RWPE2 (cell line): ENCODE measurements at regions not wholly inside any gene's neighbourhood (a gene's known extent, or its start where the extent isn't known, plus 50 kb on each side); places are given as distances from the start of the nearest gene placed in this dataset.

Experiments
- ATAC-seq: fragments of 200-7000 bp; cut with Tn5 transposase; 3 replicates; pipeline ENCODE4 v1.9.1; 2021; ENCODE audit warnings: low read depth
- DNase-seq: peaks from one replicate; pipeline ENCODE4 v3.0.0-alpha.2; 2020; ENCODE audit warnings: low spot score
- H3K27ac ChIP-seq: fragments of 450-650 bp; 2 replicates; pipeline ENCODE4 v1.5.1; 2017; ENCODE audit warnings: mild to moderate bottlenecking; ENCODE audit not compliant: poor library complexity, severe bottlenecking
- H3K27me3 ChIP-seq: fragments of 250-450 bp; sonication (Bioruptor Pico); 2 replicates; pipeline ENCODE4 v1.5.1; 2021; ENCODE audit warnings: mild to moderate bottlenecking, moderate library complexity; ENCODE audit not compliant: insufficient read depth, poor library complexity, severe bottlenecking
- H3K36me3 ChIP-seq: fragments of 250-450 bp; sonication (Bioruptor Pico); 2 replicates; pipeline ENCODE4 v1.5.1; 2020; ENCODE audit warnings: low read depth, mild to moderate bottlenecking, moderate library complexity
- H3K4me1 ChIP-seq: fragments of 250-450 bp; sonication (Bioruptor Pico); 2 replicates; pipeline ENCODE4 v1.5.1; 2021; ENCODE audit warnings: mild to moderate bottlenecking, moderate library complexity; ENCODE audit not compliant: insufficient read depth, poor library complexity, severe bottlenecking
- H3K4me3 ChIP-seq: fragments of 250-450 bp; sonication (Bioruptor Pico); 2 replicates; pipeline ENCODE4 v1.5.1; 2021; ENCODE audit warnings: mild to moderate bottlenecking, moderate library complexity; ENCODE audit not compliant: severe bottlenecking
- H3K9me3 ChIP-seq: fragments of 250-450 bp; sonication (Bioruptor Pico); 2 replicates; pipeline ENCODE4 v1.5.1; 2021; ENCODE audit warnings: mild to moderate bottlenecking, moderate library complexity; ENCODE audit not compliant: severe bottlenecking
- CTCF ChIP-seq: fragments of 450-650 bp; IDR thresholded peaks from one replicate; pipeline ENCODE4 v1.5.1; 2017; ENCODE audit warnings: mild to moderate bottlenecking, moderate library complexity; ENCODE audit not compliant: poor library complexity, severe bottlenecking

DNA sequence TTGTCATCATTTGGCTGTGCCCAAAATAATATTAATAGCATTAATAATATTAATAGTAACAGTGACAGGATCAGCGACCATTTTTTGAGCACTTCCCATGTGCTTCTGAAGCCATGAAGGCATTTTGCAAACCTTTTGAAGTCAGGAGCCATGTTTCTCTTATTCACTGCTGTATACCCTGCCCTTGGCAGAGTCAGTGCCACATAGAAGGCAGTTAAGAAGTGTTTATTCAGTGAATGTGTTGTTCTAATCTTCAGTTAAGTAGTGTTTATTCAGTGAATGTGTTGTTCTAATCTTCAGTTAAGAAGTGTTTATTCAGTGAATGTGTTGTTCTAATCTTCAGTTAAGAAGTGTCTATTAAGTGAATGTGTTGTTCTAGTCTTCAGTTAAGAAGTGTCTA, 319.7 kb upstream of the NAV3 start:
- Histone ChIP-seq H3K27ac (no peak overlapping the region), H3K36me3 (no peaks in the 10 kb centered on the region), H3K27me3 (peaks cover 3% of the 10 kb centered on the region), H3K4me3 (no peak overlapping the region), H3K4me1 (no peaks in the 10 kb centered on the region), H3K9me3 (no peaks in the 10 kb centered on the region)
- DNase-seq (no peak), ATAC-seq (no peak)
- TF ChIP-seq CTCF = no peak

- H3K4me1 ChIP-seq = no peaks in the 10 kb centered on the region
- DNase-seq = no peak
Measured at GRCh38 chr12:77504466-77504865, 326.2 kb upstream of the NAV3 start.

GRCh38 chr12:77500089-77500488, 330.6 kb upstream of the NAV3 start:
- DNase-seq (no peak), ATAC-seq (no peak)
- no peaks in the 10 kb centered on the region for H3K36me3 ChIP-seq
- no peak for TF ChIP-seq CTCF
- no peaks in the 10 kb centered on the region for H3K27me3 ChIP-seq
- H3K9me3 ChIP-seq = no peaks in the 10 kb centered on the region
- no peak overlapping the region for H3K27ac ChIP-seq
- no peak overlapping the region for H3K4me3 ChIP-seq
- H3K4me1 ChIP-seq = no peaks in the 10 kb centered on the region

More at GRCh38 chr12:77504466-77504865, 326.2 kb upstream of the NAV3 start:
- TF ChIP-seq CTCF = no peak
- ATAC-seq = no peak
- peaks cover 3% of the 10 kb centered on the region for H3K27me3 ChIP-seq
- H3K9me3 ChIP-seq = no peaks in the 10 kb centered on the region
- no peaks in the 10 kb centered on the region for H3K36me3 ChIP-seq
- no peak overlapping the region for H3K4me3 ChIP-seq
- H3K27ac ChIP-seq = no peak overlapping the region

GRCh38 chr12:77497647-77498046, 333.0 kb upstream of the NAV3 start:
- H3K36me3 ChIP-seq = no peaks in the 10 kb centered on the region
- DNase-seq = no peak
- TF ChIP-seq CTCF = no peak
- no peak overlapping the region for H3K4me3 ChIP-seq
- H3K4me1 ChIP-seq = no peaks in the 10 kb centered on the region
- no peak overlapping the region for H3K27ac ChIP-seq
- no peaks in the 10 kb centered on the region for H3K27me3 ChIP-seq
- no peak for ATAC-seq
- no peaks in the 10 kb centered on the region for H3K9me3 ChIP-seq

DNA sequence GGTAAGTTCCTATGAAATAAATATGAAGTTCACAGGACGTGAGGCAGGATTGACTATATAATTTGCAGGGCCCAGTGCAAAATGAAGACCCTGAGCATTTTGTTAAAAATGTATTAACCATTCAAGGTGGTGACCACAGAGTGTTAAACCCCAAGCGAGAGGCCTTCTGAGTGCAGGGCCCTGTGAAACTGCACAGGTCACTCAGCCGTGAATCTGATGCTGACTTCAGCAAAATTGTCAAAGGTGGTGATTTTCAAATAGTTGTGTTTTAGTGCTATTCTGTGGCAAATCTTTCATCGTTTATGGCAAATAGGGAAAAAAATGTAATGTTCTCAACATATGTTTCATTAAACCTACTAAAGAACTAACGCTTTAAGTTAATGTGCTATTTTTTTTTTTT, 334.0 kb upstream of the NAV3 start:
- TF ChIP-seq CTCF = no peak
- ATAC-seq (no peak), DNase-seq (no peak)
- H3K27ac ChIP-seq = no peak overlapping the region
- H3K27me3 ChIP-seq = no peaks in the 10 kb centered on the region
- no peaks in the 10 kb centered on the region for H3K4me1 ChIP-seq
- H3K4me3 ChIP-seq = no peak overlapping the region
- no peaks in the 10 kb centered on the region for H3K9me3 ChIP-seq
- H3K36me3 ChIP-seq = no peaks in the 10 kb centered on the region
